CD4-positive, alpha-beta T cell treated with Interleukin-17A for 4 hours (primary cell): ENCODE measurements at regions not wholly inside any gene's neighbourhood (a gene's known extent, or its start where the extent isn't known, plus 50 kb on each side); places are given as distances from the start of the nearest gene placed in this dataset.
"Not testable (repeated sequence)": the region's sequence is repeated elsewhere in the genome, so short reads cannot be mapped to it uniquely, and the experiment has no call there.

Source experiments
- DNase-seq: peaks from one replicate; pipeline ENCODE4 v3.0.0-alpha.2; 2020; ENCODE audit warnings: mixed read lengths

- DNase-seq = no peak
Observed at GRCh38 chr2:144935736-144936135, 415.8 kb upstream of the ZEB2 start.

- no peak for DNase-seq
Observed at GRCh38 chr2:144935191-144935590, 415.3 kb upstream of the ZEB2 start.

GRCh38 chr2:144931960-144932359 is 412.0 kb upstream of the ZEB2 start:
- no peak for DNase-seq

GRCh38 chr2:144931480-144931879 is 411.6 kb upstream of the ZEB2 start:
- no peak for DNase-seq

GRCh38 chr2:144927429-144927828 is 407.5 kb upstream of the ZEB2 start:
- DNase-seq = no peak

- no peak for DNase-seq
Observed at GRCh38 chr2:144925886-144926285, 406.0 kb upstream of the ZEB2 start.

- no peak for DNase-seq
Observed at GRCh38 chr2:144924827-144925226, 404.9 kb upstream of the ZEB2 start.

GRCh38 chr2:144922519-144922918 is 402.6 kb upstream of the ZEB2 start:
- no peak for DNase-seq

- DNase-seq = no peak
Observed at GRCh38 chr2:144920755-144921530, 401.0 kb upstream of the ZEB2 start.

GRCh38 chr2:144914622-144915318 is 394.9 kb upstream of the ZEB2 start:
- no peak for DNase-seq

GRCh38 chr2:144914113-144914512 is 394.2 kb upstream of the ZEB2 start:
- DNase-seq = no peak

- DNase-seq = no peak
Observed at GRCh38 chr2:144912206-144912605, 392.3 kb upstream of the ZEB2 start.

- no peak for DNase-seq
Observed at GRCh38 chr2:144905956-144906355, 386.0 kb upstream of the ZEB2 start.

- DNase-seq = no peak
Observed at GRCh38 chr2:144904612-144905011, 384.7 kb upstream of the ZEB2 start.

GRCh38 chr2:144903045-144903444 is 383.1 kb upstream of the ZEB2 start:
- not testable (repeated sequence) for DNase-seq

- DNase-seq = not testable (repeated sequence)
Observed at GRCh38 chr2:144901386-144901785, 381.5 kb upstream of the ZEB2 start.

GRCh38 chr2:144896341-144896740 is 376.4 kb upstream of the ZEB2 start:
- DNase-seq = no peak

GRCh38 chr2:144894612-144895599 is 375.0 kb upstream of the ZEB2 start:
- no peak for DNase-seq

- DNase-seq = no peak
Observed at GRCh38 chr2:144893464-144893863, 373.5 kb upstream of the ZEB2 start.

- DNase-seq = no peak
Observed at GRCh38 chr2:144890828-144891227, 370.9 kb upstream of the ZEB2 start.

- DNase-seq = no peak
Observed at GRCh38 chr2:144889348-144889747, 369.4 kb upstream of the ZEB2 start.

GRCh38 chr2:144886862-144887261 is 366.9 kb upstream of the ZEB2 start:
- DNase-seq = no peak

- no peak for DNase-seq
Observed at GRCh38 chr2:144877893-144878292, 358.0 kb upstream of the ZEB2 start.
